PC-3 (cell line): ENCODE measurements at regions not wholly inside any gene's neighbourhood (a gene's known extent, or its start where the extent isn't known, plus 50 kb on each side); places are given as distances from the start of the nearest gene placed in this dataset.

Experiments
- ATAC-seq: fragments of 200-7000 bp; cut with Tn5 transposase; 2 replicates; pipeline ENCODE4 v1.9.1; 2020; ENCODE audit warnings: mild to moderate bottlenecking, moderate library complexity
- BruUV-seq: library from RNA; stranded (reverse); fragments of 400-500 nt; replicated peaks from 2 replicates; lab custom pipeline; 2021; lab: Mats Ljungman, UMichigan
- CTCF ChIA-PET: fragments of 300-600 bp; sonication (Branson Sonifier 250); formaldehyde crosslinking; loops from one replicate; lab custom pipeline; 2022; ENCODE audit warnings: antibody characterized with exemption; lab: Charles Lee
- POLR2A ChIA-PET: fragments of 300-600 bp; sonication (Branson Sonifier 250); formaldehyde crosslinking; loops from one replicate; lab custom pipeline; 2022; ENCODE audit warnings: antibody characterized with exemption; ENCODE audit not compliant: unreplicated experiment; lab: Charles Lee
- DNase-seq: peaks from one replicate; pipeline ENCODE4 v3.0.0-alpha.2; 2015
- H2AFZ ChIP-seq: fragments of 300-600 bp; sonication (generic); 2 replicates; pipeline ENCODE4 v1.6.0; 2016; ENCODE audit warnings: antibody characterized with exemption, low read length
- H3F3A ChIP-seq: fragments of 300-600 bp; sonication (generic); one replicate; pipeline ENCODE4 v1.6.0; 2017; ENCODE audit warnings: antibody characterized with exemption, low read length, control low read depth, mild to moderate bottlenecking; ENCODE audit not compliant: unreplicated experiment
- H3K27ac ChIP-seq: fragments of 300-600 bp; sonication (generic); 2 replicates; pipeline ENCODE4 v1.5.1; 2016; ENCODE audit warnings: mild to moderate bottlenecking, low read length
- H3K27me3 ChIP-seq: fragments of 300-600 bp; sonication (generic); 2 replicates; pipeline ENCODE4 v1.6.1; 2016; ENCODE audit warnings: low read length, mixed read lengths
- H3K36me3 ChIP-seq: fragments of 300-600 bp; sonication (generic); 2 replicates; pipeline ENCODE4 v1.6.1; 2016; ENCODE audit warnings: low read depth, mixed run types, low read length, mixed read lengths
- H3K4me1 ChIP-seq: fragments of 300-600 bp; sonication (generic); 2 replicates; pipeline ENCODE4 v1.5.1; 2016; ENCODE audit warnings: low read length; ENCODE audit not compliant: insufficient read depth
- H3K4me2 ChIP-seq: fragments of 300-600 bp; sonication (generic); 2 replicates; pipeline ENCODE4 v1.6.0; 2016; ENCODE audit warnings: low read length
- H3K4me3 ChIP-seq: fragments of 300-600 bp; sonication (generic); 2 replicates; pipeline ENCODE4 v1.5.1; 2016; ENCODE audit warnings: mild to moderate bottlenecking, low read length, mixed read lengths
- H3K79me2 ChIP-seq: fragments of 300-600 bp; sonication (generic); 2 replicates; pipeline ENCODE4 v1.6.1; 2017; ENCODE audit warnings: low read length, mixed read lengths
- H3K9ac ChIP-seq: fragments of 300-600 bp; sonication (generic); 2 replicates; pipeline ENCODE4 v1.6.0; 2016; ENCODE audit warnings: mild to moderate bottlenecking, low read length
- H3K9me2 ChIP-seq: fragments of 300-600 bp; sonication (generic); replicated peaks from 2 replicates; pipeline ENCODE4 v1.6.1; 2016; ENCODE audit warnings: mixed run types, low read length, mixed read lengths
- H3K9me3 ChIP-seq: fragments of 300-600 bp; sonication (generic); 2 replicates; pipeline ENCODE4 v1.6.1; 2016; ENCODE audit warnings: low read length, mixed read lengths
- H4K20me1 ChIP-seq: fragments of 300-600 bp; sonication (generic); 2 replicates; pipeline ENCODE4 v1.6.1; 2016; ENCODE audit warnings: low read length, mixed read lengths
- CTCF ChIP-seq: fragments of 300-600 bp; sonication (generic); conservative IDR thresholded peaks from 2 replicates; pipeline ENCODE4 v1.5.1; 2017; ENCODE audit warnings: antibody characterized with exemption, low read depth, mild to moderate bottlenecking, low read length
- EZH2 ChIP-seq: fragments of 300-600 bp; sonication (generic); IDR thresholded peaks from one replicate; pipeline ENCODE4 v1.6.1; 2017; ENCODE audit warnings: antibody characterized with exemption, mild to moderate bottlenecking, low read length; ENCODE audit not compliant: unreplicated experiment
- EZH2phosphoT487 ChIP-seq: fragments of 300-600 bp; sonication (generic); IDR thresholded peaks from 2 replicates; pipeline ENCODE4 v1.6.1; 2018; ENCODE audit warnings: mild to moderate bottlenecking, antibody characterized with exemption, low read length, borderline replicate concordance
- intact Hi-C: fragments of 100-400 bp; cut with micrococcal nuclease; formaldehyde crosslinking; loops from 2 replicates; pipeline ENCODE4 v1.9.0; 2023

DNA sequence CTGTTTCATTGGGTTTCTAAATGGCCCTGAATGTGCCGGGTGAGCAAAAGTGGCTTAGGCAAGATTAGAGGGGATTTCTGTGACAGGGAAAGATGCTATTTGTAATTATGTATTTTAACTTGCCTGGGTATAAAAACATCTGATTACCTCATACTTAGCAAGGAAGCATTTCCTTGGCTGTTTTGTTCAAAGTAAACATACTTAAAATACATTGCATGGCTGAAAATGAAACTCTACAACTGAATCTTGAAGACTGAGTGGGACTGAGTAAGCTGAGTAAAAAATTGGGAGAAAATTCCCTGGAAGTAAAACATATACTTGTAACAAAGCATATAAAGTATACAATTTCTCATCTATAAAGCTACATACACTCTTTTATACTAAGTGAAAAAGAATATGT, 197.5 kb downstream of the IRX1 start:
- intact Hi-C loops: no loop called here
- POLR2A ChIA-PET: no interaction called here

GRCh38 chr5:3794611-3795010, 199.0 kb downstream of the IRX1 start:
- BruUV-seq: no TSS peak
- POLR2A ChIA-PET: no interaction called here
- Histone ChIP-seq H3K4me3 (no peak overlapping the region), H3F3A (no peaks in the 10 kb centered on the region), H2AFZ (no peak overlapping the region), H3K4me2 (no peak overlapping the region), H3K9ac (no peak overlapping the region), H3K27ac (no peak overlapping the region), H3K36me3 (no peaks in the 10 kb centered on the region), H3K27me3 (no peaks in the 10 kb centered on the region), H4K20me1 (no peaks in the 10 kb centered on the region), H3K4me1 (no peaks in the 10 kb centered on the region), H3K79me2 (no peaks in the 10 kb centered on the region), H3K9me2 (no peaks in the 10 kb centered on the region), H3K9me3 (peaks cover 22% of the 10 kb centered on the region)
- no peak for ATAC-seq
- intact Hi-C loops: no loop called here
- TF ChIP-seq CTCF (no peak), EZH2phosphoT487 (no peak), EZH2 (no peak)
- no peak for DNase-seq
- CTCF ChIA-PET: no interaction called here

More for the DNA sequence above, 197.5 kb downstream of the IRX1 start:
- H3K4me3 ChIP-seq: no peak overlapping the region
- peaks cover 16% of the 10 kb centered on the region; the same call in 1 of the 2 replicates for H3K9me3 ChIP-seq
- no peaks in the 10 kb centered on the region for H4K20me1 ChIP-seq
- H3K9me2 ChIP-seq: no peaks in the 10 kb centered on the region
- H3K36me3 ChIP-seq: no peaks in the 10 kb centered on the region
- no peak for DNase-seq
- no peak overlapping the region for H3K4me2 ChIP-seq
- H3K9ac ChIP-seq: no peak overlapping the region
- ATAC-seq: no peak
- H3K27me3 ChIP-seq: no peaks in the 10 kb centered on the region
- no peaks in the 10 kb centered on the region for H3K79me2 ChIP-seq
- no peaks in the 10 kb centered on the region for H3K4me1 ChIP-seq
- no peak overlapping the region for H3K27ac ChIP-seq
- TF ChIP-seq EZH2phosphoT487 (no peak), EZH2 (no peak), CTCF (no peak)
- CTCF ChIA-PET: no interaction called here
- H3F3A ChIP-seq: no peaks in the 10 kb centered on the region
- H2AFZ ChIP-seq: no peak overlapping the region
- no TSS peak for BruUV-seq

GRCh38 chr5:3796736-3797135, 201.1 kb downstream of the IRX1 start:
- no TSS peak for BruUV-seq
- no peaks in the 10 kb centered on the region for H3K27me3 ChIP-seq
- H3K4me3 ChIP-seq: no peak overlapping the region
- no peaks in the 10 kb centered on the region for H3K4me1 ChIP-seq
- no peaks in the 10 kb centered on the region for H4K20me1 ChIP-seq
- no peak for TF ChIP-seq EZH2
- TF ChIP-seq EZH2phosphoT487: no peak
- TF ChIP-seq CTCF: no peak
- H3K4me2 ChIP-seq: no peak overlapping the region
- no peak for ATAC-seq
- no peak overlapping the region for H3K27ac ChIP-seq
- H3K79me2 ChIP-seq: no peaks in the 10 kb centered on the region
- intact Hi-C loops: no loop called here
- DNase-seq: no peak
- no peak overlapping the region for H2AFZ ChIP-seq
- H3K9me2 ChIP-seq: no peaks in the 10 kb centered on the region
- no peak overlapping the region for H3K9ac ChIP-seq
- no peaks in the 10 kb centered on the region for H3K36me3 ChIP-seq
- CTCF ChIA-PET: no interaction called here
- POLR2A ChIA-PET: no interaction called here
- H3F3A ChIP-seq: no peaks in the 10 kb centered on the region
- peaks cover 40% of the 10 kb centered on the region for H3K9me3 ChIP-seq
